ENCODE measurements at regions not wholly inside any gene's neighbourhood (a gene's known extent, or its start where the extent isn't known, plus 50 kb on each side); places are given as distances from the start of the nearest gene placed in this dataset.

DNA sequence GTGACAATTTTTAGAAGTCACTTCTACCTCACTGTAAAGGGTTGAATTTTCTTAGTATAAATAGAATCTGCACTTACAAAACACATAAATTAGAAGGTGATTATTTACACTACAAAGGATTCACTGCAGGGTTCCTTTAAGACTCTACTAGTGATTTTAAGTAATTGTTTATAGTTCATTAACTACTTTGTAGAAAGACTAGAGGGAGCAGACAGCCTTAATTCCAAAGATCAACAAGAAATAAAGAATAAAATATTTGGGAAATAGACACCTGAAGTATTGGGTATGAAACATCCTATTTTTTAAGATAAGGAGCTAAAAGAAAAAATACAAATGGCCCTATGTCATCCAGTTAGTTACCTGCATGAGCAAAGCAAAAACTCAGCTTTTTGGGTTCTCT lies 360.5 kb upstream of the ALCAM start:
- Mint-ChIP-seq H3K9me3 (peaks cover 4% of the 10 kb centered on the region), H3K27ac (no peak overlapping the region), H3K4me3 (no peak overlapping the region), H3K4me1 (no peaks in the 10 kb centered on the region), H3K27me3 (peaks cover 7% of the 10 kb centered on the region), H3K36me3 (no peaks in the 10 kb centered on the region)
- no peak for DNase-seq

- no peaks in the 10 kb centered on the region for H3K4me1 Mint-ChIP-seq
- H3K27me3 Mint-ChIP-seq = peaks cover 4% of the 10 kb centered on the region
- no peak for DNase-seq
- H3K4me3 Mint-ChIP-seq = no peak overlapping the region
- H3K9me3 Mint-ChIP-seq = peaks cover 4% of the 10 kb centered on the region
- H3K27ac Mint-ChIP-seq = no peak overlapping the region
- H3K36me3 Mint-ChIP-seq = no peaks in the 10 kb centered on the region
Observed at GRCh38 chr3:105013657-105014056, 353.1 kb upstream of the ALCAM start.

DNA sequence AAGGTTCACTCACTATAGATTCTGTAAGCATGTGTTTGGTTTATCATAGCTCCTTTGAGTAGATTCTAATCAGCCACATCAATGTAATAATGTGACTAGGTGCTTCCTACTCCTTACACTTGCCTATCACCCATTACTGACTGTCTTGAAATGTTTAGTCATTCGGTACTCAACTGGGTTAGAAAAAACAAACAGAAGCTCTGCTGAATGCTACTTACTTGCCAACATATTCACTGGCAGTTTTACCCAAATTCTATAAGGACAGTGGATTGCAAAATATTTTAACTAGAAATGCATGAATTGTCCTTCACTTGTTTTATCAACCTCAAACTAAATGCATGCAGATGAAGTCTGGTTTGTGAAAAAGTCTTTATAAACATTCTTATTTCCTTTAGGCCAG lies 352.1 kb upstream of the ALCAM start:
- H3K9me3 Mint-ChIP-seq = peaks cover under 1% of the 10 kb centered on the region

GRCh38 chr3:105022813-105023212 lies 343.9 kb upstream of the ALCAM start:
- H3K4me3 Mint-ChIP-seq = no peak overlapping the region
- H3K36me3 Mint-ChIP-seq = no peaks in the 10 kb centered on the region
- H3K9me3 Mint-ChIP-seq = no peaks in the 10 kb centered on the region
- no peak overlapping the region for H3K27ac Mint-ChIP-seq
- H3K27me3 Mint-ChIP-seq = no peaks in the 10 kb centered on the region
- no peaks in the 10 kb centered on the region for H3K4me1 Mint-ChIP-seq
- no peak for DNase-seq

More for the DNA sequence above, 352.1 kb upstream of the ALCAM start:
- Mint-ChIP-seq H3K27me3 (peaks cover under 1% of the 10 kb centered on the region), H3K27ac (no peak overlapping the region), H3K4me1 (no peaks in the 10 kb centered on the region), H3K4me3 (no peak overlapping the region), H3K36me3 (no peaks in the 10 kb centered on the region)
- no peak for DNase-seq

GRCh38 chr3:105030211-105030610 lies 336.5 kb upstream of the ALCAM start:
- Mint-ChIP-seq H3K4me1 (no peaks in the 10 kb centered on the region), H3K27ac (no peak overlapping the region), H3K9me3 (no peaks in the 10 kb centered on the region), H3K4me3 (no peak overlapping the region), H3K36me3 (no peaks in the 10 kb centered on the region), H3K27me3 (no peaks in the 10 kb centered on the region)
- no peak for DNase-seq

- Mint-ChIP-seq H3K4me3 (no peak overlapping the region), H3K27me3 (no peaks in the 10 kb centered on the region), H3K36me3 (no peaks in the 10 kb centered on the region), H3K4me1 (no peaks in the 10 kb centered on the region), H3K9me3 (no peaks in the 10 kb centered on the region), H3K27ac (no peak overlapping the region)
- DNase-seq = no peak
Observed at GRCh38 chr3:105032541-105032940, 334.2 kb upstream of the ALCAM start.

DNA sequence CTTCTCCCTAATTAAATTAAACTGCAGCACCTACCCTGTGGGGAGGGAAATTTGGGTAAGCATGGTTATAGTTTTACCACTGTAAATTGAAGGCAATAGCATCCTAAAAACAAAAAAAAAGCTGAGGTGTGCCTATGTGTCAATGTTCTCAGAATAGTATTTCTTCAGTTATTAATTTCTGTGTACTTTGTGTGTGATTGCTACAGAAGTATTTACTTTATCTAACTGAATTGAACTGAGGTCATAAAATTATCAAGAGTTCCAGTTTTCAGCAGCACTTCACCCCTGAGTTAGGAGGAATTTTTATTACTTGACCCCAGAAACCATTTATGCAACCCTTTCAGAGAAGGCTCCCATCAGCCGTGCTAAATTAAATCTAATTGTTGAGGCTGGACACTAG lies 333.6 kb upstream of the ALCAM start:
- no peaks in the 10 kb centered on the region for H3K4me1 Mint-ChIP-seq
- no peaks in the 10 kb centered on the region for H3K9me3 Mint-ChIP-seq
- H3K36me3 Mint-ChIP-seq = no peaks in the 10 kb centered on the region
- H3K4me3 Mint-ChIP-seq = no peak overlapping the region
- no peak overlapping the region for H3K27ac Mint-ChIP-seq
- no peaks in the 10 kb centered on the region for H3K27me3 Mint-ChIP-seq
- DNase-seq = no peak

GRCh38 chr3:105039004-105039403 lies 327.7 kb upstream of the ALCAM start:
- H3K36me3 Mint-ChIP-seq = no peaks in the 10 kb centered on the region

GRCh38 chr3:105040026-105040622 lies 326.6 kb upstream of the ALCAM start:
- H3K36me3 Mint-ChIP-seq = no peaks in the 10 kb centered on the region
- no peaks in the 10 kb centered on the region for H3K27me3 Mint-ChIP-seq
- H3K27ac Mint-ChIP-seq = no peak overlapping the region
- DNase-seq = no peak
- H3K9me3 Mint-ChIP-seq = no peaks in the 10 kb centered on the region
- no peaks in the 10 kb centered on the region for H3K4me1 Mint-ChIP-seq
- no peak overlapping the region for H3K4me3 Mint-ChIP-seq

More at GRCh38 chr3:105039004-105039403, 327.7 kb upstream of the ALCAM start:
- no peak for DNase-seq
- H3K9me3 Mint-ChIP-seq = no peaks in the 10 kb centered on the region
- no peak overlapping the region for H3K27ac Mint-ChIP-seq
- no peaks in the 10 kb centered on the region for H3K27me3 Mint-ChIP-seq
- H3K4me1 Mint-ChIP-seq = no peaks in the 10 kb centered on the region
- no peak overlapping the region for H3K4me3 Mint-ChIP-seq

GRCh38 chr3:105042586-105042985 lies 324.1 kb upstream of the ALCAM start:
- Mint-ChIP-seq H3K27me3 (no peaks in the 10 kb centered on the region), H3K27ac (no peak overlapping the region), H3K4me3 (no peak overlapping the region), H3K9me3 (no peaks in the 10 kb centered on the region), H3K36me3 (no peaks in the 10 kb centered on the region), H3K4me1 (no peaks in the 10 kb centered on the region)
- no peak for DNase-seq

DNA sequence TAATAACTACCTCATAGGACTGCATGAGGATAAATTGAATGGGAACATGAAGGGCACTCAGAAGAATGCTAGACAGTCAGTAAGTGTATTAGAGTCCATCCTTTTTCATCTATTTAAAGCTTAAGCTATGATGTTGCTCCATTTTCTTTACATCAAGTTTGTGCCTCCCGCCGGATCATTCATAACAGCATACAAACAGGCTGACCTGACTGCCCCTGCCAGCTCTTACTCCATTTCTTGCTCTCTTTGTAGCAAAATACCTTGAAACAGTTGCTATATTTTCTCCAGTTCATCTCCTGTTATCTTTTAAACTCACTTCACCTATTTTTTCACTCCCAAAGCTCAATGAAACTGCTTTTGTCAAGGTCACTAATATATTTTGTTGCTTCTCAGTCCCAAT lies 315.6 kb upstream of the ALCAM start:
- H3K4me1 Mint-ChIP-seq = no peaks in the 10 kb centered on the region
- no peak overlapping the region for H3K27ac Mint-ChIP-seq

GRCh38 chr3:105051972-105052371 lies 314.7 kb upstream of the ALCAM start:
- Mint-ChIP-seq H3K4me1 (no peaks in the 10 kb centered on the region), H3K36me3 (no peaks in the 10 kb centered on the region), H3K4me3 (no peak overlapping the region), H3K27ac (no peak overlapping the region), H3K9me3 (no peaks in the 10 kb centered on the region), H3K27me3 (peaks cover 7% of the 10 kb centered on the region)
- no peak for DNase-seq

More for the DNA sequence above, 315.6 kb upstream of the ALCAM start:
- no peak overlapping the region for H3K4me3 Mint-ChIP-seq
- no peak for DNase-seq
- H3K27me3 Mint-ChIP-seq = peaks cover 3% of the 10 kb centered on the region
- no peaks in the 10 kb centered on the region for H3K9me3 Mint-ChIP-seq
- H3K36me3 Mint-ChIP-seq = no peaks in the 10 kb centered on the region

DNA sequence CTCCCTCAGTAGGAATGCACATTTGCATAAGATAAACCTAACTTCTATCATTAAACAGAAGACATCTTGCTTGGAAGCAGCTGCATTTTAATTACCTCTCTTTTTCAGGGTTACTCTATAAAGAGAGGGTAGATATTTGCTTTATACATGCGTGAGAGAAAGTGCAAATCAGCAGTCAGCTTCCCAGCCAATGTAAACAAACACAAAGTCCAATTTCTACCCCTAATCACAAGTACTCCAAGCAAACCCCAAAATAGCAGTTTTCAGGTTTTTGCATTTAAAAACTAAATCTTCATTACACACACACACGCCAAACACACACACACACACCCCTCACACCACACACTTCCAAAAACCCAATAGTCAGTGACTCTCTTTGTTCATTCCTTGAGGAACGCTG lies 303.9 kb upstream of the ALCAM start:
- Mint-ChIP-seq H3K4me3 (no peak overlapping the region), H3K4me1 (no peaks in the 10 kb centered on the region), H3K27ac (no peak overlapping the region), H3K27me3 (no peaks in the 10 kb centered on the region), H3K9me3 (no peaks in the 10 kb centered on the region), H3K36me3 (no peaks in the 10 kb centered on the region)
- no peak for DNase-seq

DNA sequence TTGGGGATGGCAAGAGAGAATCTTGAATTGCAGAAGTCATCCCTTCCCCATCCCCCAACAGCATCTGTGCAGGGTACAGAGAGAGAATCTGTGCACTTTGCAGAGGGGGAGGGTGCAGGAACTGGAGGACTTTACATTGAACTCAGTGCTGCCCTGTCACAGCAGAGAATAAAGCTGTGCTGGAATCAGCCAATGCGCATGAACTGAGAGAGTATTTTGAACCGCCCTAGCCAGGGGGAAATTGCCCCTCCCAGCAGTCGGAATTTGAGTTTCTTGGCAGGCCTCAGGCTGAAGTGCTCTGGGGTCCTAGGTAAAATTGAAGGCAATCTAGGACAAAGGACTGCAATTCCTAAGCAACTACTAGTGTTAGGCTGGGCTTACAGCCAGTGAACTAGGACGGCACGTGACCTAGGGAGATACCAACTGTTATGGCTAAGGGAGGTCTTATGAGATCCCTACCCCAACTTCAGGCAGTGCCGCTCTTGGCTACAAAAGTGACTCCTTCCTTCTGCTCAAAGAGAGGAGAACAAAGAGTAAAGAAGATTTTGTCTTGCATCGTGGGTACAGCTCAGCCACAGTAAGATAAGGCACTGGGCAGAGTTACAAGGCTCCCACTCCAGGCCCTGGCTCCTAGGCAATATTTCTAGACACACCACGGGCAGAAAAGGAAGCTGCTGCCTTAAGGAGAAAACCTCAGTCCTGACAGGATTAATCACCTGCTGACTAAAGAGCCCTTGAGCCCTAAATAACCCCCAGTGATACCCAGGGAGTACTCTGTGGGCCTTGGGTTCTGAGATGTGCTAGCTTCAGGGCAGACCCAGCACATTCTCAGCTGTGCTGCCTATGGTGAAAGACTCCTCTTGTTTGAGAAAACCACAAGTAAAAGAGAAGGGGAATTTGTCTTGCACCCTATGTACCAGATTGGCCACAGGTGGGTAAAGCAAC lies 300.5 kb upstream of the ALCAM start:
- Mint-ChIP-seq H3K36me3 (no peaks in the 10 kb centered on the region), H3K4me1 (no peaks in the 10 kb centered on the region), H3K27ac (no peak overlapping the region)

DNA sequence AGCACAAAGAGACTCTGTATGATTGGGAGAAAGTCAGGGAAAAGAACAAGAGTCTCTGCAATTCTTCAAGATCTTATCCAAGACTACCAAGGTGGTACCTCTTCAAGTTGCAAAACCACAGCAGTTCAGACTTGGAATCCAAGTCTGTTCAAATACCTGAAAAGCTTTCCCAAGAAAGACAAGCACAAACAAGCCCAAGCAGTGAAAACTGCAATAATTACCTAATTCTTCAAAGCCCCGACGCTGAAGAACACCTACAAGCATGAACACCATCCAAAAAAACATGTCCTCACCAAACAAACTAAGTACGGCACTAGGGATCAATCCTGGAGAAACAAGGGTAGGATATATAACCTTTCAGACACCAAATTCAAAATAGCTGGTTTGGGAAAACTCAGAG lies 299.3 kb upstream of the ALCAM start:
- H3K27me3 Mint-ChIP-seq = no peaks in the 10 kb centered on the region

More for the DNA sequence above, 300.5 kb upstream of the ALCAM start:
- Mint-ChIP-seq H3K9me3 (peaks cover 1% of the 10 kb centered on the region), H3K27me3 (no peaks in the 10 kb centered on the region), H3K4me3 (no peak overlapping the region)
- DNase-seq = no peak

More for the DNA sequence above, 299.3 kb upstream of the ALCAM start:
- H3K27ac Mint-ChIP-seq = no peak overlapping the region
- no peaks in the 10 kb centered on the region for H3K4me1 Mint-ChIP-seq
- H3K36me3 Mint-ChIP-seq = no peaks in the 10 kb centered on the region
- DNase-seq = no peak
- H3K9me3 Mint-ChIP-seq = peaks cover 1% of the 10 kb centered on the region
- H3K4me3 Mint-ChIP-seq = no peak overlapping the region

All from activated naive CD8-positive, alpha-beta T cell treated with anti-CD3 and anti-CD28 coated beads for 36 hours (primary cell).